ENCODE measurements at regions not wholly inside any gene's neighbourhood (a gene's known extent, or its start where the extent isn't known, plus 50 kb on each side); places are given as distances from the start of the nearest gene placed in this dataset.

- WGBS, 2 donors (ENCODE audit: extremely low coverage in 2 of 2, insufficient read length in 2 of 2, insufficient replicate concordance in 1 of 2) = no CpG with 5 or more reads among the region's 2 CpGs
- no peak overlapping the region for H3K4me2 ChIP-seq (ENCODE audit: insufficient read depth, low read length, poor library complexity, severe bottlenecking)
- H4K8ac ChIP-seq (ENCODE audit: low read depth, low read length) = no peak overlapping the region
- no peaks in the 10 kb centered on the region for H3K36me3 ChIP-seq (replicated peaks in 1 of 2; ENCODE audit: control insufficient read depth in 2 of 2, insufficient read depth in 2 of 2, low read length in 2 of 2)
- DNase-seq (ENCODE audit: low spot score) = no peak
- H2BK5ac ChIP-seq (ENCODE audit: low read length) = no peak overlapping the region
- no peak overlapping the region for H2BK12ac ChIP-seq (ENCODE audit: low read length)
- no peaks in the 10 kb centered on the region for H3K4me1 ChIP-seq (ENCODE audit: control insufficient read depth in 2 of 2, insufficient read depth in 1 of 2, low read depth in 1 of 2, low read length in 2 of 2)
- H3K14ac ChIP-seq (ENCODE audit: low read length) = no peak overlapping the region
- H2AFZ ChIP-seq (ENCODE audit: low read length) = no peak overlapping the region
- no peaks in the 10 kb centered on the region for H3K79me1 ChIP-seq (ENCODE audit: low read depth, low read length)
- H4K91ac ChIP-seq (ENCODE audit: low read depth, low read length, poor library complexity) = no peak overlapping the region
- no peak overlapping the region for H3K27ac ChIP-seq (replicated peaks; ENCODE audit: low read length)
- no peak overlapping the region for H3K23ac ChIP-seq (ENCODE audit: low read depth, low read length, poor library complexity)
- no peak overlapping the region for H3K4me3 ChIP-seq (ENCODE audit: low read length in 2 of 2)
- H3K18ac ChIP-seq (ENCODE audit: low read length) = no peak overlapping the region
- no peaks in the 10 kb centered on the region for H3K27me3 ChIP-seq (ENCODE audit: control insufficient read depth in 3 of 3, insufficient read depth in 3 of 3, low read depth in 1 of 3, low read length in 3 of 3)
- H2BK15ac ChIP-seq (ENCODE audit: low read length) = no peak overlapping the region
- H2BK120ac ChIP-seq (ENCODE audit: low read depth, low read length) = no peak overlapping the region
- H3K9me3 ChIP-seq (replicated peaks in 1 of 2; ENCODE audit: control insufficient read depth in 2 of 2, insufficient read depth in 1 of 2, low read depth in 1 of 2, low read length in 2 of 2) = no peaks in the 10 kb centered on the region
- no peak overlapping the region for H2AK5ac ChIP-seq (ENCODE audit: low read depth, low read length)
- no peak overlapping the region for H3K9ac ChIP-seq (ENCODE audit: low read depth, low read length, poor library complexity)
- no peak overlapping the region for H3K4ac ChIP-seq (ENCODE audit: low read length)
These were observed 661.9 kb upstream of the SALL1 start for GRCh38 chr16:51812945-51813344.

- peaks cover 0 to 9% (median 0%) of the 10 kb centered on the region in 3 experiments for H3K27me3 ChIP-seq (ENCODE audit: control insufficient read depth in 3 of 3, insufficient read depth in 3 of 3, low read depth in 1 of 3, low read length in 3 of 3)
- no peak for DNase-seq (ENCODE audit: low spot score)
- H4K91ac ChIP-seq (ENCODE audit: low read depth, low read length, poor library complexity) = no peak overlapping the region
- no peak overlapping the region for H2BK15ac ChIP-seq (ENCODE audit: low read length)
- H3K9ac ChIP-seq (ENCODE audit: low read depth, low read length, poor library complexity) = no peak overlapping the region
- no CpG with 5 or more reads among the region's 2 CpGs for WGBS, 2 donors (ENCODE audit: extremely low coverage in 2 of 2, insufficient read length in 2 of 2, insufficient replicate concordance in 1 of 2)
- no peak overlapping the region for H3K18ac ChIP-seq (ENCODE audit: low read length)
- H3K27ac ChIP-seq (replicated peaks; ENCODE audit: low read length) = no peak overlapping the region
- no peak overlapping the region for H3K23ac ChIP-seq (ENCODE audit: low read depth, low read length, poor library complexity)
- no peak overlapping the region for H2AK5ac ChIP-seq (ENCODE audit: low read depth, low read length)
- H2BK5ac ChIP-seq (ENCODE audit: low read length) = no peak overlapping the region
- no peak overlapping the region for H3K4ac ChIP-seq (ENCODE audit: low read length)
- H3K4me1 ChIP-seq (ENCODE audit: control insufficient read depth in 2 of 2, insufficient read depth in 1 of 2, low read depth in 1 of 2, low read length in 2 of 2) = no peaks in the 10 kb centered on the region
- no peaks in the 10 kb centered on the region for H3K79me1 ChIP-seq (ENCODE audit: low read depth, low read length)
- no peak overlapping the region for H3K14ac ChIP-seq (ENCODE audit: low read length)
- H3K36me3 ChIP-seq (replicated peaks in 1 of 2; ENCODE audit: control insufficient read depth in 2 of 2, insufficient read depth in 2 of 2, low read length in 2 of 2) = no peaks in the 10 kb centered on the region
- no peak overlapping the region for H3K4me2 ChIP-seq (ENCODE audit: insufficient read depth, low read length, poor library complexity, severe bottlenecking)
- no peak overlapping the region for H3K4me3 ChIP-seq (ENCODE audit: low read length in 2 of 2)
- no peak overlapping the region for H2BK12ac ChIP-seq (ENCODE audit: low read length)
- no peak overlapping the region for H2AFZ ChIP-seq (ENCODE audit: low read length)
- H4K8ac ChIP-seq (ENCODE audit: low read depth, low read length) = no peak overlapping the region
- H2BK120ac ChIP-seq (ENCODE audit: low read depth, low read length) = no peak overlapping the region
- H3K9me3 ChIP-seq (replicated peaks in 1 of 2; ENCODE audit: control insufficient read depth in 2 of 2, insufficient read depth in 1 of 2, low read depth in 1 of 2, low read length in 2 of 2) = no peaks in the 10 kb centered on the region
These were observed 656.5 kb upstream of the SALL1 start for GRCh38 chr16:51807551-51807950.

GRCh38 chr16:51801635-51802034, 650.6 kb upstream of the SALL1 start:
- Histone ChIP-seq H3K27ac (replicated peaks; ENCODE audit: low read length) (no peak overlapping the region), H3K9me3 (replicated peaks in 1 of 2; ENCODE audit: control insufficient read depth in 2 of 2, insufficient read depth in 1 of 2, low read depth in 1 of 2, low read length in 2 of 2) (peaks cover 0 to 2% of the 10 kb centered on the region in 2 donors), H2BK12ac (ENCODE audit: low read length) (no peak overlapping the region), H3K79me1 (ENCODE audit: low read depth, low read length) (no peaks in the 10 kb centered on the region), H3K14ac (ENCODE audit: low read length) (no peak overlapping the region), H3K18ac (ENCODE audit: low read length) (no peak overlapping the region), H3K4me3 (ENCODE audit: low read length in 2 of 2) (no peak overlapping the region), H2BK15ac (ENCODE audit: low read length) (no peak overlapping the region), H3K36me3 (replicated peaks in 1 of 2; ENCODE audit: control insufficient read depth in 2 of 2, insufficient read depth in 2 of 2, low read length in 2 of 2) (no peaks in the 10 kb centered on the region), H4K91ac (ENCODE audit: low read depth, low read length, poor library complexity) (no peak overlapping the region), H3K4me2 (ENCODE audit: insufficient read depth, low read length, poor library complexity, severe bottlenecking) (no peak overlapping the region), H3K4ac (ENCODE audit: low read length) (no peak overlapping the region), H2BK120ac (ENCODE audit: low read depth, low read length) (no peak overlapping the region), H3K23ac (ENCODE audit: low read depth, low read length, poor library complexity) (no peak overlapping the region), H3K9ac (ENCODE audit: low read depth, low read length, poor library complexity) (no peak overlapping the region), H3K4me1 (ENCODE audit: control insufficient read depth in 2 of 2, insufficient read depth in 1 of 2, low read depth in 1 of 2, low read length in 2 of 2) (peaks cover 0 to 1% of the 10 kb centered on the region in 2 donors), H2BK5ac (ENCODE audit: low read length) (no peak overlapping the region), H3K27me3 (ENCODE audit: control insufficient read depth in 3 of 3, insufficient read depth in 3 of 3, low read depth in 1 of 3, low read length in 3 of 3) (peaks cover 0 to 9% (median 0%) of the 10 kb centered on the region in 3 experiments), H2AK5ac (ENCODE audit: low read depth, low read length) (no peak overlapping the region), H4K8ac (ENCODE audit: low read depth, low read length) (no peak overlapping the region), H2AFZ (ENCODE audit: low read length) (no peak overlapping the region)
- DNase-seq (ENCODE audit: low spot score) = no peak

- H3K27ac ChIP-seq (replicated peaks; ENCODE audit: low read length) = no peak overlapping the region
- H3K18ac ChIP-seq (ENCODE audit: low read length) = no peak overlapping the region
- no peak overlapping the region for H4K8ac ChIP-seq (ENCODE audit: low read depth, low read length)
- H4K91ac ChIP-seq (ENCODE audit: low read depth, low read length, poor library complexity) = no peak overlapping the region
- peaks cover 0 to 1% of the 10 kb centered on the region in 2 donors for H3K4me1 ChIP-seq (ENCODE audit: control insufficient read depth in 2 of 2, insufficient read depth in 1 of 2, low read depth in 1 of 2, low read length in 2 of 2)
- no peak overlapping the region for H3K14ac ChIP-seq (ENCODE audit: low read length)
- H3K4me2 ChIP-seq (ENCODE audit: insufficient read depth, low read length, poor library complexity, severe bottlenecking) = no peak overlapping the region
- H3K79me1 ChIP-seq (ENCODE audit: low read depth, low read length) = no peaks in the 10 kb centered on the region
- H3K27me3 ChIP-seq (ENCODE audit: control insufficient read depth in 3 of 3, insufficient read depth in 3 of 3, low read depth in 1 of 3, low read length in 3 of 3) = peaks cover 0 to 7% (median 0%) of the 10 kb centered on the region in 3 experiments
- no CpG with 5 or more reads among the region's 6 CpGs for WGBS, 2 donors (ENCODE audit: extremely low coverage in 2 of 2, insufficient read length in 2 of 2, insufficient replicate concordance in 1 of 2)
- no peak overlapping the region for H3K23ac ChIP-seq (ENCODE audit: low read depth, low read length, poor library complexity)
- H2AK5ac ChIP-seq (ENCODE audit: low read depth, low read length) = no peak overlapping the region
- DNase-seq (ENCODE audit: low spot score) = no peak
- no peak overlapping the region for H3K9ac ChIP-seq (ENCODE audit: low read depth, low read length, poor library complexity)
- H3K4me3 ChIP-seq (ENCODE audit: low read length in 2 of 2) = no peak overlapping the region
- no peak overlapping the region for H2BK15ac ChIP-seq (ENCODE audit: low read length)
- no peak overlapping the region for H2BK120ac ChIP-seq (ENCODE audit: low read depth, low read length)
- H2BK12ac ChIP-seq (ENCODE audit: low read length) = no peak overlapping the region
- H3K4ac ChIP-seq (ENCODE audit: low read length) = no peak overlapping the region
- H2AFZ ChIP-seq (ENCODE audit: low read length) = no peak overlapping the region
- no peak overlapping the region for H2BK5ac ChIP-seq (ENCODE audit: low read length)
- H3K36me3 ChIP-seq (replicated peaks in 1 of 2; ENCODE audit: control insufficient read depth in 2 of 2, insufficient read depth in 2 of 2, low read length in 2 of 2) = no peaks in the 10 kb centered on the region
- peaks cover 0 to 2% of the 10 kb centered on the region in 2 donors for H3K9me3 ChIP-seq (replicated peaks in 1 of 2; ENCODE audit: control insufficient read depth in 2 of 2, insufficient read depth in 1 of 2, low read depth in 1 of 2, low read length in 2 of 2)
These were observed 646.7 kb upstream of the SALL1 start for GRCh38 chr16:51797669-51798259.

Data from neuronal stem cell (in vitro differentiated cells).